A549 (cell line): ENCODE measurements at regions not wholly inside any gene's neighbourhood (a gene's known extent, or its start where the extent isn't known, plus 50 kb on each side); places are given as distances from the start of the nearest gene placed in this dataset.

Experiments
- ATAC-seq, 2 experiments: fragments of 200-7000 bp in 1 of 2; fragments of >200 bp in 1 of 2; cut with Nextera tagmentation in 1 of 2; cut with Tn5 transposase in 1 of 2; 3 replicates each; pipeline versions ENCODE4 v1.8.0 to v1.9.1; 2018 to 2020; ENCODE audit warnings: mild to moderate bottlenecking in 1 of 2, moderate library complexity in 1 of 2
- CTCF ChIA-PET: fragments of 300-600 bp; sonication (Branson Sonifier 250); formaldehyde crosslinking; extraction: SDS; loops from one replicate; lab custom pipeline; 2021; ENCODE audit warnings: antibody characterized with exemption, inconsistent platforms; lab: Yijun Ruan, JAX
- POLR2A ChIA-PET: fragments of 350-600 bp; formaldehyde crosslinking; extraction: SDS; loops from one replicate; lab custom pipeline; 2021; ENCODE audit warnings: antibody characterized with exemption, inconsistent platforms; lab: Yijun Ruan, JAX
- DNase-seq, 2 experiments: peaks; one replicate each; pipeline versions ENCODE4 v3.0.0 to v3.0.0-alpha.2; 2011 to 2016; ENCODE audit warnings: low read depth in 1 of 2, low spot score in 1 of 2
- FAIRE-seq: peaks from 2 replicates; lab custom pipeline; 2011; peaks lifted over from hg19 to GRCh38; lab: Jason Lieb, UNC
- H3K27ac ChIP-seq, 2 experiments: fragments of >200 bp; sonication (Bioruptor Twin); formaldehyde crosslinking; 3 replicates each; pipeline ENCODE4 v1.5.1; 2016 to 2017
- H3K4me1 ChIP-seq: fragments of >200 bp; sonication (Bioruptor Twin); formaldehyde crosslinking; 3 replicates; pipeline ENCODE4 v1.6.1; 2016
- H3K4me2 ChIP-seq: fragments of >200 bp; sonication (Bioruptor Twin); formaldehyde crosslinking; 3 replicates; pipeline ENCODE4 v1.6.1; 2016
- H3K4me3 ChIP-seq: fragments of >200 bp; sonication (Bioruptor Twin); formaldehyde crosslinking; 3 replicates; pipeline ENCODE4 v1.5.1; 2016
- H3K9me3 ChIP-seq: fragments of >200 bp; sonication (Bioruptor Twin); formaldehyde crosslinking; 3 replicates; pipeline ENCODE4 v1.6.1; 2016
- BHLHE40 ChIP-seq: IDR thresholded peaks from 2 replicates; pipeline ENCODE4 v1.6.1; 2012; ENCODE audit warnings: low read depth, low read length, inconsistent platforms
- EHF ChIP-seq: fragments of 250-450 bp; sonication (Bioruptor Pico); IDR thresholded peaks from 2 replicates; pipeline ENCODE4 v1.5.0; 2020; ENCODE audit warnings: mild to moderate bottlenecking
- EHMT2 ChIP-seq: fragments of 200-600 bp; sonication (generic); IDR thresholded peaks from 2 replicates; pipeline ENCODE4 v1.6.1; 2016; ENCODE audit warnings: antibody characterized with exemption, low read depth, mild to moderate bottlenecking, moderate library complexity
- EP300 ChIP-seq, 2 experiments: fragments of >200 bp; sonication (Bioruptor Twin); formaldehyde crosslinking; IDR thresholded peaks; 2 replicates in 1 of 2; 3 replicates in 1 of 2; pipeline ENCODE4 v1.6.1; 2016 to 2017
- FOSB ChIP-seq: fragments of 250-450 bp; sonication (Bioruptor Pico); IDR thresholded peaks from 2 replicates; pipeline ENCODE4 v1.5.0; 2020; ENCODE audit warnings: mild to moderate bottlenecking, moderate library complexity
- FOXS1 ChIP-seq: fragments of 250-450 bp; sonication (Bioruptor Pico); IDR thresholded peaks from 2 replicates; pipeline ENCODE4 v1.5.0; 2020; ENCODE audit warnings: mild to moderate bottlenecking, moderate library complexity
- GATA3 ChIP-seq: IDR thresholded peaks from 2 replicates; pipeline ENCODE4 v1.6.1; 2012; ENCODE audit warnings: borderline replicate concordance
- HDAC2 ChIP-seq: fragments of 200-600 bp; sonication (generic); IDR thresholded peaks from 2 replicates; pipeline ENCODE4 v1.6.1; 2016
- HES2 ChIP-seq: fragments of >200 bp; sonication (Bioruptor Twin); formaldehyde crosslinking; IDR thresholded peaks from 2 replicates; pipeline ENCODE4 v1.6.1; 2016
- HOXA7 ChIP-seq: fragments of 250-450 bp; sonication (Bioruptor Pico); IDR thresholded peaks from 2 replicates; pipeline ENCODE4 v1.5.0; 2020; ENCODE audit warnings: mild to moderate bottlenecking, moderate library complexity
- MYC ChIP-seq: IDR thresholded peaks from 2 replicates; pipeline ENCODE4 v1.6.1; 2012; ENCODE audit warnings: mild to moderate bottlenecking, inconsistent platforms, low read length, improper control_type of control experiment, borderline replicate concordance
- NFE2L2 ChIP-seq: fragments of 150-350 bp; conservative IDR thresholded peaks from 2 replicates; pipeline ENCODE4 v1.6.1; 2014; ENCODE audit warnings: low read length
- NPAS2 ChIP-seq: fragments of 250-450 bp; sonication (Bioruptor Pico); IDR thresholded peaks from 2 replicates; pipeline ENCODE4 v1.8.0; 2022; ENCODE audit warnings: mild to moderate bottlenecking, moderate library complexity, borderline replicate concordance
- NR3C1 ChIP-seq: fragments of >200 bp; sonication (Bioruptor Twin); formaldehyde crosslinking; IDR thresholded peaks from 3 replicates; pipeline ENCODE4 v1.6.1; 2017
- RFX5 ChIP-seq: fragments of 450-650 bp; IDR thresholded peaks from 2 replicates; pipeline ENCODE4 v1.7.1; 2014; ENCODE audit warnings: antibody characterized with exemption, mild to moderate bottlenecking, moderate library complexity
- SMC3 ChIP-seq: fragments of >200 bp; sonication (Bioruptor Twin); formaldehyde crosslinking; IDR thresholded peaks from 3 replicates; pipeline ENCODE4 v1.6.1; 2018; ENCODE audit warnings: inconsistent platforms
- SREBF2 ChIP-seq: fragments of 450-650 bp; IDR thresholded peaks from 2 replicates; pipeline ENCODE4 v1.6.1; 2014; ENCODE audit warnings: mild to moderate bottlenecking, moderate library complexity
- TFCP2L1 ChIP-seq: fragments of 250-450 bp; sonication (Bioruptor Pico); IDR thresholded peaks from 2 replicates; pipeline ENCODE4 v1.5.0; 2021; ENCODE audit warnings: mild to moderate bottlenecking
- USF2 ChIP-seq: fragments of 450-650 bp; IDR thresholded peaks from 2 replicates; pipeline ENCODE4 v1.6.1; 2014; ENCODE audit warnings: antibody characterized with exemption
- ZC3H11A ChIP-seq: fragments of 450-650 bp; IDR thresholded peaks from 2 replicates; pipeline ENCODE4 v1.6.1; 2014; ENCODE audit warnings: antibody characterized with exemption, mild to moderate bottlenecking
- ZFP36 ChIP-seq: fragments of 450-650 bp; IDR thresholded peaks from 2 replicates; pipeline ENCODE4 v1.6.1; 2014; ENCODE audit warnings: borderline replicate concordance; ENCODE audit not compliant: partially characterized antibody
- ZNF302 ChIP-seq: fragments of 250-450 bp; sonication (Bioruptor Pico); IDR thresholded peaks from 2 replicates; pipeline ENCODE4 v1.9.0; 2021; ENCODE audit warnings: inconsistent platforms, mild to moderate bottlenecking, moderate library complexity
- ZSCAN20 ChIP-seq: fragments of 250-450 bp; sonication (Bioruptor Pico); IDR thresholded peaks from 2 replicates; pipeline ENCODE4 v1.8.0; 2022; ENCODE audit warnings: mild to moderate bottlenecking, moderate library complexity
- WGBS: methylation state at CpG from one replicate; pipeline ENCODE4 v1.1.6; 2017; ENCODE audit errors: missing lambda C conversion rate; 5-methylcytosine and 5-hydroxymethylcytosine counted together
- TF ChIP-seq, protein P1 (sequence below): IDR thresholded peaks from 2 replicates; pipeline ENCODE4 v1.6.1; 2012

- WGBS = 60% methylated on average over 3 of the region's 3 CpGs
- no peak overlapping the region for H3K27ac ChIP-seq
- no peaks in the 10 kb centered on the region for H3K9me3 ChIP-seq
- no peak overlapping the region for H3K4me3 ChIP-seq
- ATAC-seq = no peak
- H3K4me2 ChIP-seq = no peak overlapping the region
- no peak for TF ChIP-seq HES2
- TF ChIP-seq USF2 = no peak
- TF ChIP-seq TFCP2L1 (CRISPR knock-in tag) = no peak
- no peak for TF ChIP-seq SMC3
- TF ChIP-seq GATA3 = no peak
- FAIRE-seq = no peak
- ChIA-PET POLR2A (no interaction called here), CTCF (interaction anchor here (1.1 kb wide), 1 partner anchor 21 kb away, joined by 4 read pairs; no protein-coding TSS in a partner anchor)
- H3K4me1 ChIP-seq = no peaks in the 10 kb centered on the region
- DNase-seq = no peak
Observed at GRCh38 chr10:113473851-113474250, 79.0 kb upstream of the HABP2 start.

DNA sequence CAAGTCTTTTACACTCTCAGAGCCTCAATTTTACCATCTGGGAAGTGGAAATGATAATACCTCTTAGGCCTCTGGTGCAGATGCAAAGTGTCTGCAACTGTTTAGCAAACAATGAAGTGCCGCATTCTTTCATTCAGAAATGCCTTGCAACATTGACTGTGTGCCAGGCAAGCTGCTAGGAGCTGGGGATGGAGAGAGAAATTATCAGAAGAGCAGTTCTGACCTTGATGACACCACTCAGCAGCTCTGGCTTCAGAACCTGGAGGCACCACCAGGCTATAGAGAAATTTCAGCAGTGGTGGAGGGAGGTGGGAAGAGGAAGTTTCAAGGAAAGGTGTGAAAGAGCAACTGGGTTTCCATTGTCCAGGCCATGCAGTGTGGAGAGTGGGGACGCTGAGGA is 78.1 kb upstream of the HABP2 start:
- DNase-seq (no peak), ATAC-seq (no peak), FAIRE-seq (no peak)
- H3K4me1 ChIP-seq = no peaks in the 10 kb centered on the region
- no peak overlapping the region for H3K4me3 ChIP-seq
- H3K4me2 ChIP-seq = no peak overlapping the region
- TF ChIP-seq ZSCAN20 (CRISPR knock-in tag) = no peak
- no peak for TF ChIP-seq HOXA7 (CRISPR knock-in tag)
- no peak for TF ChIP-seq NPAS2 (CRISPR knock-in tag)
- TF ChIP-seq ZNF302 (CRISPR knock-in tag) = no peak
- TF ChIP-seq EP300 (IDR thresholded peaks at IDR 0.05) = no peak
- TF ChIP-seq RFX5 = no peak
- TF ChIP-seq GATA3 = no peak
- no peak for TF ChIP-seq HES2
- TF ChIP-seq ZC3H11A = no peak
- TF ChIP-seq FOSB (CRISPR knock-in tag) = no peak
- TF ChIP-seq, protein P1, sequence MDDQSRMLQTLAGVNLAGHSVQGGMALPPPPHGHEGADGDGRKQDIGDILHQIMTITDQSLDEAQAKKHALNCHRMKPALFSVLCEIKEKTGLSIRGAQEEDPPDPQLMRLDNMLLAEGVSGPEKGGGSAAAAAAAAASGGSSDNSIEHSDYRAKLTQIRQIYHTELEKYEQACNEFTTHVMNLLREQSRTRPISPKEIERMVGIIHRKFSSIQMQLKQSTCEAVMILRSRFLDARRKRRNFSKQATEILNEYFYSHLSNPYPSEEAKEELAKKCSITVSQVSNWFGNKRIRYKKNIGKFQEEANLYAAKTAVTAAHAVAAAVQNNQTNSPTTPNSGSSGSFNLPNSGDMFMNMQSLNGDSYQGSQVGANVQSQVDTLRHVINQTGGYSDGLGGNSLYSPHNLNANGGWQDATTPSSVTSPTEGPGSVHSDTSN = no peak
- no peak for TF ChIP-seq NFE2L2
- no peak for TF ChIP-seq ZFP36
- no peak for TF ChIP-seq EHMT2
- TF ChIP-seq EHF = no peak
- no peak for TF ChIP-seq FOXS1 (CRISPR knock-in tag)
- TF ChIP-seq TFCP2L1 (CRISPR knock-in tag) = no peak
- TF ChIP-seq MYC = no peak
- no peak for TF ChIP-seq BHLHE40
- CTCF ChIA-PET = interaction anchor here (0.6 to 1.2 kb wide), 4 partner anchors 12 to 969 kb away, joined by 3 to 4 read pairs (median 4); no protein-coding TSS in a partner anchor
- POLR2A ChIA-PET = no interaction called here
- peaks cover 7% of the 10 kb centered on the region for H3K9me3 ChIP-seq
- WGBS = 55% methylated on average over 2 of the region's 2 CpGs
- H3K27ac ChIP-seq = no peak overlapping the region

DNA sequence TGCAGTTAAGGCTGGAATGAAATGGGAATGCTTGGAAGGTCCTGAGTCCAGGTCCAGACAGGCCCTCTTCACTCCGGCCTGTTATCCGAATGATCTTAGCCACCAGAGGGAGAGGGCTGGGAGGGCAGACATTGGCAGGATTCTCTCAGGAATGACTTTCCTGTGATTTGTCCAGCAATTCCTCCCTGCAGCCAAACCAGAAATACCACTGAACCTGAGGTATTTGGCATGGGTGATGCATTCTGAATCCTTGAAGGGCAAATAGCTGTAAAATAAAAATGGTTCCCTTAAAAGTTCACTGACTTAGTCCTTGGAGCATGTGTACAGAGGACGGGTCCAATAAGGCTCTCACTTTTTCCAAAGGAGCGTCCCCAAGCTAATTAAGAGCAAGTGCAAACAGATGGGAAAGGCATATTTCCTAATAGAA is 77.5 kb upstream of the HABP2 start:
- Histone ChIP-seq H3K27ac (no peak overlapping the region), H3K4me3 (no peak overlapping the region), H3K4me1 (no peaks in the 10 kb centered on the region), H3K4me2 (no peak overlapping the region), H3K9me3 (peaks cover 13% of the 10 kb centered on the region)
- DNase-seq (no peak), ATAC-seq (0 out of 6 replicates have a peak, but pooled peaks of 1 of the 2 experiments have one; percentile 36), FAIRE-seq (no peak)
- TF ChIP-seq NR3C1 = no peak
- no peak for TF ChIP-seq SREBF2
- no peak for TF ChIP-seq HDAC2
- 45% methylated on average over 4 of the region's 4 CpGs for WGBS
- POLR2A ChIA-PET = no interaction called here
- CTCF ChIA-PET = interaction anchor here (1.2 kb wide), 1 partner anchor 22 kb away, joined by 3 read pairs; no protein-coding TSS in a partner anchor
